Iris pigment epithelial cell (primary cell): ENCODE measurements at regions not wholly inside any gene's neighbourhood (a gene's known extent, or its start where the extent isn't known, plus 50 kb on each side); places are given as distances from the start of the nearest gene placed in this dataset.
"Not testable (repeated sequence)": the region's sequence is repeated elsewhere in the genome, so short reads cannot be mapped to it uniquely, and the experiment has no call there.

Source experiments
- DNase-seq: peaks from one replicate; pipeline ENCODE4 v3.0.0-alpha.2; 2011; ENCODE audit warnings: low read depth

- DNase-seq: no peak
Measured at GRCh38 chr16:65373097-65373496, 251.2 kb upstream of the CDH11 start.

- DNase-seq: no peak
Measured at GRCh38 chr16:65372171-65372570, 250.3 kb upstream of the CDH11 start.

DNA sequence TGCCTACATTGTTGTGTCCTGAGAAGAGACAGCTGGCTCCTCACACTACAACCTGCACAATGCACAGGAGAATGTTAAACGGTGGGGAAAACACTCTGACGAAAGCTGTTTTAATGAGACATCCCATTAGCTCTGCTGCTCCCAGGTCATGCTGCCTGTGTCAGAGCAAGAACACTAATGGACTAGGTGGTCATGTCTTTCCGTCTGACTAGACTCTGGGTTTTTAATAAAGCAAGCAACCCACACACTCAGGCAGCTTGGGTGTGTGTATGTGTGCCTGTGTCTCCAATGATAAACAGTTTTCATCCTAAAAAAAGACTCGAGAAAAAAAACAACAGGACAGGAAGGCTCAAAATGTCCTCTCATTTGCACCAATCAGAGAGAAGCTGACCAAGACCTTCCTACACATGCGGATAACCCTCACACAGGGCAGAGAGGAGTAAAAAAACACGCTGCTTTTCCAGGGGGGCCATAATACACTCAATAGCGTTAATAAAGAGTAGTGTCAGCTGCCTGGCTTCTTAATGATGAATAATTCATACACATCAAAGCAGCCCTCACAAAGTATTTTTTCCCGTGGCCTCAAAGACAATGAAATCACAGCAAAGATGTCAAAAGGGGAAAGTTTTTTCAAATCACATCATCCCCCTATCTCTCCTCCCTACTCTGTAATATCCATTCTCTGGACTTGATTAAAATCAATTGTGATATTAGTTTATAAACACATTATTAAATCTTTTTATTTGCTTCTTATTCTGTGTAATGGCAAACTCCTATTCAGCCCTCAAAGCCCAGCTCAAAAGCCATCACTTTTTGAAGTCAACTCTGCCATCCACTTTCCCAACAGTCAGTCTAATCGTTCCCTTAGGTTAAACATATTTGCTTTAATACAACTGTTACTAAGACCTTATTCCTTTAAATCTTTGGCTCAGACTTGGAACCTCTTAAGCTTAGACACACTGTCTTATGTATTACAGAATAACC, 244.2 kb upstream of the CDH11 start:
- no peak for DNase-seq

- not testable (repeated sequence) for DNase-seq
Measured at GRCh38 chr16:65356721-65357120, 234.9 kb upstream of the CDH11 start.

DNA sequence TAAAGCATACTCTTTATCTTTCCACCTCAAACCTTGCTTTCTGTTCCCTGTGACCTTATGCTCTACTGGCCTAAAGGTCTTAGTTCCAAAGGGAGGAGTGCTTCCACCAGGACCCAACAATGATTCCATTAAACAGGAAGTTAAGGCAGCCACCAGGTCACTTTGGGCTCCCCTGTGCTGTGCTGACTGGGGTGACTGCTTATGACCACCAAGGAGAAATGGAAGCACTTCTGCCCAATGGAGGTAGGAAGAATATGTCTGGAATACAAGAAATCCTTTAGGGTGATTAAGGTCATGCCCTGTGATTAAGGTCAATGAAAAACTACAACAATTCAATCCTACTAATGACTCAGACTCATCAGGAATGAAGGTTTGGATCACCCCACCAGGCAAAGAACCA, 233.8 kb upstream of the CDH11 start:
- no peak for DNase-seq

- no peak for DNase-seq
Measured at GRCh38 chr16:65353183-65353582, 231.3 kb upstream of the CDH11 start.

DNA sequence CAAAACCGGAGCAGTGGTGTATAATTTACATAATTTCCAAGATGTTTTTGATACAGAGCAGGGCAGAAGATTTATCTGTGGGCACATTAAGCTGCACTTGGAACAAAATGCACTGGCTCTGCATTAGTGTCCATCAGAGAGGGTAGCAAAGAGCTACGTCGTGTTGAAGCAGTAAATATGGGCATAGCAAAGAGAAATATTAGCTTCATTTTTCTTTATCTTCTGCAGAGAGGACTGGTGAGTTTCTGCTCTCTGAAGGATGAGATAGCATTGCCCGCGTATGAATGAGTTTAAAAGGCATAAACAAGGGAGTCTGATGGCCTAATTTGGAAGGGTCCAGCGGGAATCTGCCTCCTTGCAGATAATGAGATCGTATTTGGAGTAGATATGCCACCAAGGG, 227.8 kb upstream of the CDH11 start:
- no peak for DNase-seq

DNA sequence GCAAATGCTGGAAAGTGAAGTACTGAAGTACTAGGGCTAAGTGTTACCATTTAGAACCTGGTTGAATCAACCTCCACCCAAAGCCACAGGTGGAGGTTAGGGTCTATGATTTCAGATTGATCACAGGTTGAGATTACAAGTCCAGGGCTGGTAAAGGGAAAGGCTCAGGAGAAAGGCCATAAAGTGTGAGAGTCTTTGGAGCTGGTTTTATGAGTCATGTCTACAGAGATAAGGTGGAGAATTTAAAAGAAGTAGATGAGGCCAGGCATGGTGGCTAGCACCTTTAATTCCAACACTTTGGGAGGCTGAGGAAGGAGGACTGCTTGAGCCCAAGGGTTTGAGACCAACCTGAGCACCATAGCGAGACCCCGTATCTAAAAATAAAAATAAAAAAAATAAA, 221.7 kb upstream of the CDH11 start:
- DNase-seq: no peak

DNA sequence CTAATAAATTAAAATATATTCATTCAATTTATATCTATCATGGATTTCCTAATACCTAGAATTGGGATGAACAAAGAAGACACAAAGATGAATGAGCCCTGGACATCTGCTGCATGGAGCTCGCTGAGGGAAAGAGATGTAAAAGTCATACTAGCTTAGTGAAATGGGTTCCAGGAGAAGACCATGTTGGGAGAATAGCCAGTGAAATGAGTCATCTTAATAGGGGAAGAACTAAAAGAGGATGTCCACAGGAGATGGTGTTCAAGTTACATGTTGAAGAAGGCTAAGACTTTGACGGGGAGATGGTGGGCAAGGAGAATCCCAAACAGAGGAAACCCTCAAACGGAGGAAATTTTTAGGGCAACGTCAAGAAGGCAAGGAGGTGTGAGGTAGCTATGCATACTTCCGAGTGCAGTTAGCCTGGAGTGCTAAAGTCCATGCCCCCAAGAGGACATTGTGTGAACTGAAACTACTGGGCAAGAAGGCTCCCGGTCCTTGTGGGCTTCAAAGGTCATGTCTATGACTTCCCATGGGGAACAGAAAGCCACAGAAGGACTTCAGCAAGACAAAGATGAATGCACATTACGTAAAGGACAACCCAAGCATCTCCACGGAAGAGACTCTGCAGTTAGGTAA, 220.5 kb upstream of the CDH11 start:
- no peak for DNase-seq

- no peak for DNase-seq
Measured at GRCh38 chr16:65339062-65339461, 217.2 kb upstream of the CDH11 start.

- DNase-seq: peak; percentile 88
Measured at GRCh38 chr16:65336160-65336559, 214.3 kb upstream of the CDH11 start.

DNA sequence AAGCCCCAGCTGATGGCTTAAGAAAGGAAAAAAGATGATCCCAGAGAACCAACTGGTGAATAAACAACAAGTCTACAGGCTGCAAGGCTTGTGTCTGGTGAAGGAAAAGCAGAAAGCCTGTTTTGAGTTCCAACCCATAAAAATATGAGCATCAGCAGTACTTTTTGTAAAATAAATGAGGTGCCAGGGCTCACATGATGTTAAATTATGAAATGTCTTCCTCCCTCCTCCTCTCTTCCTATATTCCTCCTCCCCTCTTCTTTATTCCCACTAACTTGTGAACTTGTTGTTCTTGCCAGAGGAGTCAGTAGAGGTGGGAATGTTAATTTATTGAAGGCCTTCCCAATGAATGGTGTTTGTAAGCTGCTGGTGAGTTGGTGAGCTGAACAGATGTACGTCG, 212.2 kb upstream of the CDH11 start:
- DNase-seq: no peak

DNA sequence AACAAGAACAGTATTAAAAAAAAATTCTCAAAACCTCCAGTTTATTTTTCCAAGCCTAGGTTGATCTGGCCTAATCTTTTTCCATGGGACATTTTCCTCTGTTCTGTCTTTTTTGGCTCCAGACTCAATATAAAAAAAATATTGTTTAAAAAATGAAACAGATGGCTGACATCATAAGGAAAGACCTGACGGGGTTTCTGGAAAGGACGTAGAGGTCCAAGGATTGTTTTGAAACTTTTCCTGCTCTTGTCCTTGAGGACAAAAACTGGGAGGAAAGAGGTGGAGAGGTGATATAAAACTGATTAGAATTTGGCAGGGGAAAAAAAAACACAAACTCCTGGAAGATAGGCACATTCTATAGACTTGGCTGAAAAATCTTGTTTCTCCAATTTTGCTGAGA, 211.4 kb upstream of the CDH11 start:
- no peak for DNase-seq

GRCh38 chr16:65327346-65327745, 205.5 kb upstream of the CDH11 start:
- DNase-seq: no peak

- no peak for DNase-seq
Measured at GRCh38 chr16:65323655-65324237, 201.9 kb upstream of the CDH11 start.

DNA sequence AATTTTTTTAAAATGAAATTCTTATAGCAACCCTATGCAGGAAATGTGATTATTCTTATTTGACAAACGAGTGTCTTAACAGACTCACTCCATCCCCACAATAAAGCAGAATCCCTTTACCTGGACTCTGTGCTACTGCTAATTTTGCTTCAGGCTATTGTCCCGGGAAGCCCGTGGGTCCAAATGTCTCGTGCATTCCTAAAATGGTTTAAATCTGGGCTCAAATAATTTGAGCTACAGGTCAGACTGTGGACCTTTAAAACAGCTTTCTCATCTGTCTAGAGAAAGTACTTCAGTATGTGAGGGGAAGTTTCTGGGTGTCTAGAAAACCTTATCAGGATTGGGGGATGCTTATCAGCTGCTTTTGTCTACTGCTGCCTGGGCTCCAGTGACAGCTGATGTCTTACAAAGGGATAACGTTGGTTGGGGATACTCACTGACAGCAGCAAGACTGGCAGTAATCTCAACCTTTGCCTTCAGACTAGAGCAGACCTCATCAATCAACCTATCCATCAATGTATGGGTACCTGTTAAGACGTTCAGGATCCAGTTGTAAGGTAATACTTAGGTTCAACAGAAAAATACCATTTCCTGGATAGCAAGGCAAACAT, 197.9 kb upstream of the CDH11 start:
- DNase-seq: no peak

GRCh38 chr16:65318590-65319257, 196.9 kb upstream of the CDH11 start:
- DNase-seq: no peak

- no peak for DNase-seq
Measured at GRCh38 chr16:65318138-65318537, 196.3 kb upstream of the CDH11 start.

GRCh38 chr16:65316808-65317207, 194.9 kb upstream of the CDH11 start:
- no peak for DNase-seq

GRCh38 chr16:65315081-65315780, 193.4 kb upstream of the CDH11 start:
- DNase-seq: no peak

- peak; percentile 26 for DNase-seq
Measured at GRCh38 chr16:65314627-65315008, 192.8 kb upstream of the CDH11 start.
